GM18520 (cell line): ENCODE measurements at regions not wholly inside any gene's neighbourhood (a gene's known extent, or its start where the extent isn't known, plus 50 kb on each side); places are given as distances from the start of the nearest gene placed in this dataset.
"Not testable (repeated sequence)": the region's sequence is repeated elsewhere in the genome, so short reads cannot be mapped to it uniquely, and the experiment has no call there.

ENCODE experiments used
- ATAC-seq: cut with Tn5 transposase; IDR thresholded peaks from one replicate; pipeline ENCODE4 v1.9.1; 2021; ENCODE audit not compliant: unreplicated experiment

DNA sequence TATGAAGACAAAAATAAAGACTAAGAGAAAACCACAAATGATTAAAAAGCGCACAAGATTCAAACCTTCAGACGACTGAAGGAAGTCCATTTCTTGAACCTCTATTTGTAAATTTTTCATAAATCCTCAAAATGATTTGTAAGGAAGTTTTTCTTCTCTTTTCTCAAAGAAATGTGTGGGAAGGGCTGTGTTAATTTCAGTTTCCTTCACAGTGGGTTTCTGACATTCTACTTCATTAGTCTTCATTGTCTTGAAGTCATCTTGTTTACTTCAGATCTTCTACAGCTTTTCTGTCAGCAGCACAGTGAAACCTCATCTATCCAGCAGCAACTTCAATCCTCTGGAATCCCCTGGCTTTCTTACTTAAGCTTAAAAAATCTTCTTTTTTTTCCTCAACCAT lies 87.6 kb upstream of the MYLIP start:
- no peak for ATAC-seq

DNA sequence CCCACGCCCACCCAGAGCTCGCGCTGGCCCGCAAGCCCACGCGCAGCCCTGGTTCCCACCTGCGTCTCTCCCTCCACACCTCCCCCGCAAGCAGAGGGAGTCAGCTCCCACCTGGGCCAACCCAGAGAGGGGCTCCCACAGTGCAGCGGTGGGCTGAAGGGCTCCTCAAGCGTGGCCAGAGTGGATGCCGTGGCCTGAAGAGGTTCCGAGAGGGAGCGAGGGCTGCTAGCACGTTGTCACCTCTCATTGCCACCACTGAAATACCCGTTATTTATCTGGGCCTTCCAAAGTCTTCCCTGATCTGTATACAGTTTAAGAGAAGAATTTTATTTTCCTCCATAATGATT lies 88.3 kb upstream of the MYLIP start:
- ATAC-seq, result no peak

DNA sequence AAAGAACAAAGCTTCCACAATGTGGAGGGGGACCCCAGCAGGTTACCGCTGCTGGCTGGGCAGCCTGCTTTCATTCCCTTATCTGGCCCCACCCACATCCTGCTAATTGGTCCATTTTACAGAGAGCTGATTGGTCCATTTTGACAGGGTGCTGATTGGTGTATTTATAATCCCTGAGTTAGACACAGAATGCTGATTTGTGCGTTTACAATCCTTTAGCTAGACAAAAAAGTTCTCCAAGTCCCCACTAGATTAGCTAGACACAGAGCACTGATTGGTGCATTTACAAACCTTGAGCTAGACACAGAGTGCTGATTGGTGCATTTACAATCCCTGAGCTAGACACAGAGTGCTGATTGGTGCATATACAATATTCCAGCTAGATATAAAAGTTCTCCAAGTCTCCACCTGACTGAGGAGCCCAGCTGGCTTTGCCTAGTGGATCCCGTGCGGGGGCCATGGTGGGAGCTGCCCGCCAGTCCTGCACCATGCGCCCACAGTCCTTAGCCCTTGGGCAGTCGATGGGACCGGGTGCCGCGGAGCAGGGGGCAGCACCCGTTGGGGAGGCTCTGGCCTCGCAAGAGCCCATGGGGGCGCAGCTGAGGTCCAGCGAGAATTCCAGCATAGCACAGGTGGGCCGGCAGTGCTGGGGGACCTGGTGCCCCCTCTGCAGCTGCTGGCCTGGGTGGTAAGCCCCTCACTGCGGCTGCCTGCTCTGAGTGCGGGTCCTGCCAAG lies 88.8 kb upstream of the MYLIP start:
- ATAC-seq, result not testable (repeated sequence)

DNA sequence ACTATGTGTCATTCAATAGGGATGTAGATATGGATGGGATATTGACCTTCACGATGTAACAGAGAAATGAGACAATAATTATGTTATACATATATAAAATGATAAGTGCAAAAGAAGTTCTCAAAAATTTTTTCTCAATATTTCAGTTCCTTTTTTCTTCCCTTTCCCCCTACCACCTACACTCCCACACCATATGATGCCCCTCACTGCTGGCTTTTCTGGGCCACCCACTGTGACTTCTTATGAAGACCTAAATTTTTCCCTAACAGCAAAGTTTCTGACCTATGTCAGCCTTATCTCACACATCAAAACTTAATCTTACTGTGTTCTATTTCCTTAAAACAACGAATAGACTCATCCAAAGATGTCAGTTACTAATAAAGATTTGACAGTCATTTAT lies 89.9 kb upstream of the MYLIP start:
- no peak for ATAC-seq

- no peak for ATAC-seq
Observed at GRCh38 chr6:16035488-16036080, 93.3 kb upstream of the MYLIP start.

DNA sequence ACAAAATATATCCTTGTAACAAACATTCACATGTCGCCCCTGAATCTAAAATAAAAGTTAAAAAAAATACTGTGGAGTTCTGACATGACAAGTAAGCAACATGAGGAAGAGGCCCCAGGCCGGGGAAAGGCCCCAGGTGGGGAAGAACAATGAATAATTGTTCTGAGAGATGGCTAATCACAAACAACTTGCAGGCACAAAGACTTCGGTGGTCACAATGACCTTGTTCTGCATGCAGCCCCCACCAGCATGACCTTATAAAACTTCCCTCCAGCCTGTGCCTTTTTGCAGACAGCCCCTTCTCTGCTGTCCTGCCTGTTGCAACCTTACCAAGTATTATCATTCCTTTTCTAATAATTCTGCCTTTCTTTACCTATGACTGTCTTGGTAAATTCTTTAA lies 95.7 kb upstream of the MYLIP start:
- no peak for ATAC-seq

DNA sequence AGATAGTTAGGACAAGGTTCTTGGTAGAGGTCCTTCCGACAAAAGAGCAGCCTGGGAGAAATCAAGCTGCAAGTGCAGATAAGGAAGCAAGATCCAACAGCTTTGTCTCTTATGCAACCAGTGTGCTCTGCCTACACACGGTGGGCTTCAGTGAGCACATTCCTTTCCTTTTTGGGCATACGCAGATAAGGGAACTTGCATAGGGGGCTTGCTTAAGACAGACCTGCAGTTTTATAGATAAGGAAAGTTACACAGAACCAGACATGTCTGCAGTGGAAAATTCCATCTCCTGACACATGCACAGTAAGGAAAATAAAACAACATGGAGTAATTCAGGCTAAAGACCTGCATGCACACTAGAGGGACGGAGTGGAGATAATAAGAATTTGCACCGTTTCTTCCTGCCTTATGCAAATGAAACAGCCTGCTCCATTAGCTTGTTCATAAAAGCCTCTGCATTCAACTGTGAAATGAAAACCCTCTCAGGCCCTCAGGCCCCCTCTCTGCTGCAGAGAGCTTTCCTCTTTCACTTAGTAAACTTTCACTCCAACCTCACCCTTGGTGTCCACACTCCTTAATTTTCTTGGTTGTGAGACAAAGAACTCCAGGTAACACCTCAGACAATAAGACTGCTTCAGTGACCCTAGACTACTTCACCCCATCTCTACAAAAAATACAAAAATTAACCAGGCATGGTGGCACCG lies 97.5 kb upstream of the MYLIP start:
- ATAC-seq, result no peak

- no peak for ATAC-seq
Observed at GRCh38 chr6:16028966-16029365, 99.9 kb upstream of the MYLIP start.

GRCh38 chr6:16020259-16020658 lies 108.6 kb upstream of the MYLIP start:
- no peak for ATAC-seq

- no peak for ATAC-seq
Observed at GRCh38 chr6:16019462-16019861, 109.4 kb upstream of the MYLIP start.

DNA sequence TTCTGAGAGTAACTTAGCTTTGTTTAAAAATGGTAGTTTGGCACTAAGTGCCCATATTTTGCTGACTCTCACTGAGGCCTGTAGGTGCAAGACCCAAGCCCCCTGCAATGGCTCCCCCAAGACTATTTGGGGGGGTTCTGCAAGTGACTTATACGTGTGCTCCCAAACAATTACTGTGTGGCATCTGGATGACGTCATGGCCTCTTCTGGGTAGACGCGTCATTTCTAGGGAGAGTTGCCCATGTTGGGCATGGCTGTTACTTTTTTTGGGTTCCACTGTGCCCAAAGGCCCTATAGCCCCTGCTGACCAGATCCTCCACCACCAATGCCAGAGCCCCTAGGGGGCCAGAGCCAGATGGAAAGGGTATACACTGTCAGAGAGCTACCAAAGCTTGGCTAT lies 110.3 kb upstream of the MYLIP start:
- no peak for ATAC-seq

- ATAC-seq, result not testable (repeated sequence)
Observed at GRCh38 chr6:16014325-16014724, 114.6 kb upstream of the MYLIP start.

DNA sequence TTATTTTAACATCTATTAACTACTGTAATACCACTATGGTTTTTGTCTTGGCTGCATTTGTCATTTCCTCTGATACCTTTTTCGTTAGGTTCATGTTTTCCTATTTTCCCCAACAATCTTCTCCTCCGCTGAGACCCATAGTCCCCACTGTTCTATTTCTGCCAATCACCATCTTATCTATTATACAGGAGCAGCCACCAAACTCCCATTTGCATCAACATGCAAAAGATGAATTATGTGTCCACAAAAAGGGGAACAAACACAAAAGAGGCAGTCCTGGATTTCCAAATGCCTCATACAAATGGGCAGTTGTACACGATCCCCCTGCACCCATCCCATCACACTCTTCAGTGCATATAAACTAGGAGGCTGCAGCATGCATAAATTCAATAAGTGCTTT lies 121.7 kb upstream of the MYLIP start:
- no peak for ATAC-seq

GRCh38 chr6:16006681-16007080 lies 122.2 kb upstream of the MYLIP start:
- ATAC-seq, result no peak

DNA sequence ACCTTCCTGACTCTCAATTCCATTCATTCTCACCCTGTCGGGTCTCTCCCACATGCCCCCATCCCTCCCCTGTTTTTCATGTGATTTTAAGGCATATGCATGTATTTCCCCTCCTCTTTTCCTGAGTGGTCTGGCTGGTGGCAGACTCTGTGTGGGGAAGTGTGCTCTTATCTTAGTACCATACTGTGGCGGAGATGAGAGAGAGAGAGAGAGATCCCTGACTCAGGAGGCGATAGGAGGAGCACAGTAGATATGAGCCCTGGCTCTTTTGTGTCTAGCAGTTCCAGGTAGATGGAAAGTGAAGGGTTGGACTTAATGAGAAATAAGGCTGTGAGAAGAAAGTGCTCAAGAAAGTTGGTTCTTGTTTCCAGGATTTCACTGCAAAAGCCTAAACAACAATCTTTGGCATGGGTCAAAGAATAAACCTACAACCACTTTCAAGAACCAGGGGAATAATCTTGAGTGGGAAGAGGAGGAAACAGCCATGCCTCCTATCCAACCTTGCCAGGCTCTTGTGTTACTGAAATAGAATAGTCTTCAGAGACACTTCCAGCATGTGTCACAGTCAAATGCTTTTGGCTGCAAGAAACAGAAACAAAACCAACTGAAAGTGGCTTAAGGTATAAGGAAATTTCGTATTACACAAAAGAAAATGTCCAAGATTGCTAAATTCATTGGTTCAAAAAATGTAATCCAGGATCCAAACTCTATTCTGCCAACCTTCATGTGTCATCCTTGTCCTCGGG lies 123.8 kb upstream of the MYLIP start:
- ATAC-seq, result no peak

- ATAC-seq, result no peak
Observed at GRCh38 chr6:16003197-16003491, 125.7 kb upstream of the MYLIP start.

GRCh38 chr6:16002332-16003196 lies 126.3 kb upstream of the MYLIP start:
- no peak for ATAC-seq

GRCh38 chr6:16001158-16001557 lies 127.7 kb upstream of the MYLIP start:
- ATAC-seq, result no peak

DNA sequence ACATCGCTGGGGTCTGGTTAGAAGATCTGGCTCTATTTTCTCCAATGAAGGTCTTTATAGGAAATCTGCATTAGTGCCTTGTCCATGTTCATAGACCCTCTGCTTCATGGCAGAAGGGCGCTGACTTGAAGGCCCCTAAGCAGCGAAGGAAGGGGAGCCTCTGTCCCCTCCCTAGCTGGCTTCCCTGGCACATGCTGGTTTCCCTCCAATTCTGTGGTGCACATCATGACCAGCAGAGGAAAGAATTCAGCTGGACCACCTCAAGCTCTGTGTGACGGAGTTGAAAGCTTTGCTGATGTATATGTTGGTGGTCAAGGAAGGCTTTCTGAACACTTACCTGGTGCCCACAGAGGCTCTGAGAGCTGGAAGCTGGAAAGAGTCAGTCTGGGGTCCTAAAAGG lies 129.7 kb upstream of the MYLIP start:
- no peak for ATAC-seq

GRCh38 chr6:15997586-15998388 lies 131.1 kb upstream of the MYLIP start:
- no peak for ATAC-seq
